Endothelial cell (in vitro differentiated cells): ENCODE measurements at regions not wholly inside any gene's neighbourhood (a gene's known extent, or its start where the extent isn't known, plus 50 kb on each side); places are given as distances from the start of the nearest gene placed in this dataset.

ENCODE experiments used
- DNase-seq: peaks from one replicate; pipeline ENCODE4 v3.0.0; 2021; ENCODE audit warnings: low spot score
- H3K27ac Mint-ChIP-seq: one replicate; pipeline ENCODE4 v1.8.0; 2021; ENCODE audit warnings: mixed read lengths, inconsistent platforms; ENCODE audit not compliant: unreplicated experiment
- H3K27me3 Mint-ChIP-seq: one replicate; pipeline ENCODE4 v1.8.0; 2021; ENCODE audit warnings: mild to moderate bottlenecking, moderate library complexity, mixed read lengths, inconsistent platforms; ENCODE audit not compliant: unreplicated experiment
- H3K36me3 Mint-ChIP-seq: one replicate; pipeline ENCODE4 v1.8.0; 2021; ENCODE audit warnings: mild to moderate bottlenecking, low read depth, mixed read lengths, inconsistent platforms; ENCODE audit not compliant: unreplicated experiment
- H3K4me1 Mint-ChIP-seq: one replicate; pipeline ENCODE4 v1.8.0; 2021; ENCODE audit warnings: mild to moderate bottlenecking, mixed read lengths, inconsistent platforms; ENCODE audit not compliant: unreplicated experiment
- H3K4me3 Mint-ChIP-seq: one replicate; pipeline ENCODE4 v1.8.0; 2021; ENCODE audit warnings: mild to moderate bottlenecking, mixed read lengths, inconsistent platforms; ENCODE audit not compliant: unreplicated experiment
- H3K9me3 Mint-ChIP-seq: one replicate; pipeline ENCODE4 v1.8.0; 2021; ENCODE audit warnings: mixed read lengths, inconsistent platforms; ENCODE audit not compliant: unreplicated experiment
- CTCF ChIP-seq: fragments of 200-600 bp; sonication (generic); IDR thresholded peaks from one replicate; pipeline ENCODE4 v1.5.0; 2021; ENCODE audit warnings: antibody characterized with exemption; ENCODE audit not compliant: unreplicated experiment

- no peak for DNase-seq
- Mint-ChIP-seq H3K36me3 (no peaks in the 10 kb centered on the region), H3K27ac (no peak overlapping the region), H3K4me1 (peaks cover 10% of the 10 kb centered on the region), H3K27me3 (no peaks in the 10 kb centered on the region), H3K4me3 (no peak overlapping the region), H3K9me3 (no peaks in the 10 kb centered on the region)
- TF ChIP-seq CTCF: no peak
Observed at GRCh38 chr18:4839639-4840038, 357.4 kb downstream of the AKAIN1 start.

GRCh38 chr18:4836141-4836540 is 360.9 kb downstream of the AKAIN1 start:
- TF ChIP-seq CTCF: no peak
- Mint-ChIP-seq H3K27me3 (no peaks in the 10 kb centered on the region), H3K4me1 (peaks cover 9% of the 10 kb centered on the region), H3K27ac (no peak overlapping the region), H3K36me3 (no peaks in the 10 kb centered on the region), H3K4me3 (no peak overlapping the region), H3K9me3 (no peaks in the 10 kb centered on the region)
- DNase-seq: no peak

GRCh38 chr18:4831791-4832375 is 365.2 kb downstream of the AKAIN1 start:
- TF ChIP-seq CTCF: no peak
- peaks cover 10% of the 10 kb centered on the region for H3K4me1 Mint-ChIP-seq
- no peak overlapping the region for H3K4me3 Mint-ChIP-seq
- DNase-seq: peak; percentile 7
- peak overlapping the region; percentile 42 for H3K27ac Mint-ChIP-seq
- no peaks in the 10 kb centered on the region for H3K36me3 Mint-ChIP-seq
- no peaks in the 10 kb centered on the region for H3K9me3 Mint-ChIP-seq
- H3K27me3 Mint-ChIP-seq: no peaks in the 10 kb centered on the region

GRCh38 chr18:4831127-4831526 is 365.9 kb downstream of the AKAIN1 start:
- H3K4me3 Mint-ChIP-seq: no peak overlapping the region
- H3K27me3 Mint-ChIP-seq: no peaks in the 10 kb centered on the region
- no peaks in the 10 kb centered on the region for H3K36me3 Mint-ChIP-seq
- H3K4me1 Mint-ChIP-seq: peaks cover 10% of the 10 kb centered on the region
- DNase-seq: no peak
- no peaks in the 10 kb centered on the region for H3K9me3 Mint-ChIP-seq
- no peak for TF ChIP-seq CTCF
- H3K27ac Mint-ChIP-seq: no peak overlapping the region

- no peaks in the 10 kb centered on the region for H3K4me1 Mint-ChIP-seq
- H3K36me3 Mint-ChIP-seq: no peaks in the 10 kb centered on the region
- H3K4me3 Mint-ChIP-seq: no peak overlapping the region
- no peaks in the 10 kb centered on the region for H3K9me3 Mint-ChIP-seq
- TF ChIP-seq CTCF: no peak
- peaks cover 3% of the 10 kb centered on the region for H3K27me3 Mint-ChIP-seq
- DNase-seq: no peak
- no peak overlapping the region for H3K27ac Mint-ChIP-seq
Observed at GRCh38 chr18:4823091-4823490, 368.0 kb upstream of the DLGAP1 start.
